Fibroblast of skin of back (primary cell): ENCODE measurements at regions not wholly inside any gene's neighbourhood (a gene's known extent, or its start where the extent isn't known, plus 50 kb on each side); places are given as distances from the start of the nearest gene placed in this dataset.

Experiments used
- DNase-seq: peaks from one replicate; pipeline ENCODE4 v3.0.0-alpha.2; 2013

DNA sequence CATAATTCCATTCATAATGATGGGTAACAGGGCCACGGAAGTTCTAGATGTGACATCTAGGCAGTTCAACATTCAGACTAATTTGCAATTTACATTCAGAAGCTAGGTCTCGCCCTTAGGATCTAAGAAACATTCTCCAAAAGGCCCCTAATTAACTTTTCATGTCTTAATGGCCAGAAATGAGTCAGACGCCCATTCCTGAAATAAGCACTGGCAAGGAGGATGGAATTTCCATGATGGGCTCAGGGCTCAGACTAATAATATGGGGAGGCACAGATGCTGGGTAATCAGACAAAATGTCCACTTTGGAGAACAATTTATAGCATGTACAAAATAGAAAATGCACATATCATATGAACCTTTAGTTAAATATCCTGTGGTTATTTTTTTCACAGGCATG is 102.8 kb upstream of the RPS6KA3 start:
- no peak for DNase-seq

DNA sequence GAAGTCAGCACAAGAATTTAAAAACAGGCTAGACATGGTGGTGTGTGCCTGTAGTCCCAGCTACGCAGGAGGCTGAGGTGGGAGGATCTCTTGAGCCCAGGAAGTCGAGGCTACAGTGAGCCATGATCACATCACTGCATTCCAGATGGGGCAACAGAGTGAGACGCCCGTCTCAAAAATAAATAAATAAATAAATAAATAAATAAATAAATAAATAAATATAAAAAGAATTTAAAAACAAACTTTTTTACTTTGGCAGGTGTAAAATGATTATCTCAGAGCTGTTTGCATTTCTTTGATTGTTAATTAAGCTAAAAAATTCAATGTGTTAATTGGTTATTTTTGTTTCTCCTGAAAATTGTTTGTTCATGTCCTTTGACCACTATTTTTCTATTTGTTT is 97.5 kb upstream of the RPS6KA3 start:
- DNase-seq: no peak

DNA sequence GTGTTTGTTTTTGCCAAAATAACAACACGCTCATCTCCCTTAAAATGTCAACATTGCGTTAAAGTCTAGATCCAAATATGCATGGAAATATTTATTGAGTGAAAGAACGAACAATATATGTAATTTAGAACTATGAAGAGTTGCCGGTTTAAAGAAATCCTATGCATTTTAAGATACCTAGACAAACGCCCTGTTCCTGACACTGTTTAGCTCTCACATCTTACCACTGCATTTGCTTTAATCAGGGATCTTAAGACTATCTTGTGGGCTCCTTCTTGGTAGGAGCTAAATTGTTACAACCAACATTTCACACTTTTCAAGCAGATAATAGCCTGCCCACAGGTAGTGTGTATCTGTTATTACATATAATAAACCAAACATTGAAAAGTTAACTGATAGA is 96.6 kb upstream of the RPS6KA3 start:
- DNase-seq: no peak

DNA sequence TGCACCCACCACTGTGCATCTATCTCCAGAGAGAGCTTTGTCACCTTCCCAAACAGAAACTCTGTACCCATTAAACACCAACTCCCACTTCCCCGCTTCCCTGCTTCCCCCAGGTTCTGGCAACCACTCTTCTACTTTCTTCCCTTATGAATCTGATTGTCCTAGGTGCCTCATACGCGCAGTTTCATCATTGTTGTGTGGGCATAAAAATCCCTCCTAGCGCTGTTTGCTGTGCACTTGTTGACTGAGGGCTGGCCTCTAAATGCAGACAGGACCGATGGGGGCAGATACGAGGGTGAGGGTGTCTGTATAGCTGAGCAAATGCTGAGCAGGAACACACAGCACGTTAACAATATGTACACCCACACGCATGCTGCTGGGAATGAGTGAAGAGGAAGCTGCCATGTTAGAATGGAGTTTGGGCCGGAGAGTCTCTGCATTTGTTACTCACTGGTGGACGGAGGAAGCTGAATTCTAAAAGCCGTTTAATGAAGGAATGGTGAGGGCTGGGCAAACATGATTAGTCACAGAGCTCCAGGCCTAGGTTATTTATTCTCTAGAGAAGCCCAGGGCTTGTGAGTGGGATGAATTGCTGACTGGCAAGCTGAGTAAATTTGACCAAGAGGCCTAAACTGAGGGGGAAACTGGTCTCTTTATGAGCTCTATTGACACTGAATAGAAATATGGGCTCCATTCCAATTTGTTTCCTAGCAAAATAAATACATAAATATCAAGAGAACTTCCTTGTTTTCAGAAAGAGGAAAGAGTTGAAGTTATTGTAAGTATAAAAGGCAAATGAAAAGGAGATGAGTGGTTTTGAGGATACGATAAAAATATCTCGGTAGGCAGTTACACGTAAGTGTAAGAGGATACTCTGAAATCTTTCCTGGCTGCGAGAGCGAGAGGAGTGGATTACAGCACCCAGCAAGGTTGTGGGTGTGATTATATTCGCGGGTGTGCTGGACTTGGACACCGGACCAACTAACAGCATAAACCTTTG is 95.9 kb upstream of the RPS6KA3 start:
- DNase-seq: peak; percentile 62

DNA sequence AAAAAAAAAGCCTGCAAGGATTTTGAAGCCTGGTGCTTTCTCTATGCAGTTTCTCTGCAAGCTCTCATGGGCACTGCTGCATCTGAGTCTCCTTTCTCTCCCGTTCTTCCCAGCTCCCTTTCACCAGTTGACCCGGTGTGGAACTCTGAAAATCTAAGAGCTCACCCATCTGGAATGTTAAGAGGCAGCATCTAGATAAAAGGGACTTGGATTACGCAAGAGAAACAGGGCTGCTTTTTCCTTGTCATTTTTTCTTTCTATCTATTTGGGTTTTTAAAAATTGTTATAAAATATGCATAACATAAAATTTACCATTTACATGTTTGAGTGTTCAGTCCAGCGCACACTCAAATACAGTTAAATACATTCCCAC is 95.2 kb upstream of the RPS6KA3 start:
- DNase-seq: peak; percentile 74

DNA sequence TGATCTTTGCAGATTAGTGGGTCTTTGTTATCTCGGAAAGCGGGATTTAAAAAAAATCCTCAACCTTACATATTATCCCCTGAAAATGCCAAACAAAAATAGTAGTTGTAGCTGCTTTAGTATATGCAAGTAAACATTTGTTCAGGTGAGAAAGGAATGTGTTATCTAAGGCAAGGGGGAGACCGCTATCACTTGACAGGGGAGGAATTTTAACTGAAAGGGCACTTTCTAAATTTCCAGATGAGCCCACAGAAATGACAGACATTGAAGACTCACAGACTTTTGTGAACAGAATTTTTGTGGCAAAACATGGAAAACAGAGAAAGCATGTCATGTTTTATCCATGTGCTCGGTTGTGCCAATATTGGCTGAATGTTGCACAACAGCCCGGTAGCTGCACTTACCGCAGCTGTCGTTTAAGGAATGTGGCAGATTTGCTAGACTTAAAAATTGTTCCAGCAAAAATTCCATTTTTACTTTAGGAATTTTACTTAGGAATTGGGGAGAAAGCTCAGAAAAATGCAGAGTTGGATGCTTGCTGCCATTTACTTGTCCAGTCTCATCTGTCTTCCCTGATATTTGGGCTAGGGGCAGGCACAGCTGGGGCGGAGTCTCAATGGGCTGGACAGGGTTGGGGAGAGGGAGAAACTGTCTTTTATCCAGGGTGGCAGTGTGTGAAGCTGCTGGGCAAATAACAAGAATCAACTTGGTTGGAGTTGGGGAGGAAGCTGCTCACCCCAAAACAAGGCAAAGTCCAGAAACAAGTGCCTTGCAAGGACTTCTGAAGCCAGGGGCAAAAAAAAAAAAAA is 94.6 kb upstream of the RPS6KA3 start:
- DNase-seq: peak; percentile 54

DNA sequence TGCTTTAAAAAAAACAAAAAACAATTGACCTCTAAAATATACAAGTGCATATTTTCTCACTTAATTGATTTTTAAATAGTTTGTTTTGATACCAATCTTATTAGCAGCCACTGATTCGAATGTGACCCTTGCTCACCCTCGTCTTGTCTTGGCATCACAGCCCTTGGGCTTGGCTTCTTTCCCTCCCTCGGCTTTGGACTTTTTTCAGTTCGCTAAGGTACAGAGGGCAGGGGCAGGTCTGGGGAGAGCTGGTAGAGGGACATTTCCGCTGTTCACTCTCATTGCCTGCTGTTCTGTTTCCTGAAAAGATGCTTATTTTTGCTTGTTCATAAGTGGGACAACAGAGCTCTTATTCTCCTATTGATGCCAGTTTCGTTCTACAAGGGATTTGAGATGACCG is 88.5 kb upstream of the RPS6KA3 start:
- no peak for DNase-seq

DNA sequence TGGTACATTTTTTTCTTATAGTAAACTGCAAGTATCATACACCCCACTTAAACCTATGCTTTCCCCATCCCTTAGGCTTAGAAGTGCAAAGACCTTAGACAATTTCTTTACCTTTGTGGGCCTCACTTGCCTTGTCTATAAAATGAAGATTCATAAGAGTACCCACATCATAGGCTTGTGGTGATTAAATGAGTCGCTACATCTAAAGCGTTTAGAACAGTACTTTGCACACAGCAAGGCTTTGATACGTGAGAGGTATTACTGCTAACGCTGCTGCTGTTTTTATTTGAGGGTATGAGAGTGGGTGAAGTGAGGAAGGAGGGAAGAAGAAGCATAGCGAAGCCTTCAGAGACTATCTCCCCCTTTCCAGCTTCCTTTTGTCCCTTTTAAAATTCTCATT is 87.8 kb upstream of the RPS6KA3 start:
- no peak for DNase-seq

DNA sequence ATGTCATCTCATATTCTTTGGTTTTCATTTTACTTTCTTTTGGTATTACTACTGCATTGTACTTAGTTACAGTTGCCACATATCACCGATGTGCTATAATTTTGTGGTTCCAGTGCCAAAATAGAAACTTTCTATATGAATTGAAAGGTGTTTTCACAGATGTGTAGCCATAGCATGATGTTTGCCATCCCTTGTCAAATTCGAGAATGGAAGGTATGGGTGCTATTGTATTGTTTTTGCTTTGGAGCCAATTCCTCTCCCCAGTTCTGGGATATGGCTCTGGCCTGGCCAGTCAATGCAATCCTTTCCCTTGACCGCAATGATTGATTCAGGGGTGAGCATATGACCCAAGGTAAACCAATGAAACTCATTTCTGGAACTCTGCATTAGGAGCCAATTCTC is 86.2 kb upstream of the RPS6KA3 start:
- no peak for DNase-seq

DNA sequence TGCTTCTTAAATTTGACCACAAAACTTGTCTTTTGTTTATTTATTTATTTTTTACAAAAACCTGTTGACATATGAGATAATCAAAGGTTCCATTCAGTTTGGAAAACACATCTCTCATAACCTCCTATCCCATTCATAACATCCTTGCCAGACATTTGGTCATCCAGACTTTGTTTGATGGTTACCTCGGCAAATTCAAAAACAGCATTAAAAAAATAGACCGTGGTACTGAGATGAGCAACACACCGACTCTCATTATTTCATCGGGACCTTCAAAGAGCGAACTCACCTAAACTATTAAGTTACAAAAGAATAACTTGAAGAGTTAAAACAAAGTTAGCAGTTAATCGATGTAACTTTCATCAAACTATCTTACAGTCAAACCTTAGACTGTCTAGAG is 85.8 kb upstream of the RPS6KA3 start:
- DNase-seq: no peak

DNA sequence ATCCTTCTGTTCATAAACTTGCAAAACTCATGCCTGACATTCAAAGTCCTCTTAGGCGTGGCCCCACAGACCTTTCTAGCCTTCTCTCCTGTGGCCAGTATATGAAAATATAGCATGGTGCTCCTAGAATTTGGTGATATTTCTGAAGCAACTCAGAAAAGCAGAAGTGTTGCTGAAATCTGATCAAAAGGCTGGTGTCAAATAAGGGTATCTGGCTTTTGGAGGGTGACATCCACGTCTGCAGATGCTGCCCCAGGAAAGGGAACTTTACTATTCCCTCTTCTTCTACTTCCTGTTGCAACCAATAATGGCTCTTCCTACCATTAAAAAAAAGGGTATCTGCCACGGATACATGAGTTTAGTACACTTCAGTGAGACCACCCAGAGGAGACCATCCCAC is 83.9 kb upstream of the RPS6KA3 start:
- no peak for DNase-seq

DNA sequence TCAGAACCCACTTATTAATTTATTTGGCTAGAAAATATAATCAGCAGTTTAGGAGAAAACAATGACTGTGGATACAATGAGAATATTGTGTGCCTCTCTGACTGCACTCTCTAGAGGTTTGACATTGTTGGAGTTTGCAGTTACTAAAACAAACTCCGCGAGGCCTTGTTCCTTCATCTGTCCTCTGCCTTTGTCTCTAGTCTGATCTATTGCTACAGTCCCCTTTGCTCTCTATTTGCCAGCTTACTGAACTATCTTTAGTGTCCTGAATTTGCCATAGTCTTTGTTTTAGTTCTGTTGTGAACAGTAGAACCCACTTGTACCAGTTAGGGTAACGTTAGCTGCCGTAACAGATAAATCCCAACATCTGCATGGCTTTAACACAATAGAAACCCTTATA is 81.4 kb upstream of the RPS6KA3 start:
- no peak for DNase-seq

DNA sequence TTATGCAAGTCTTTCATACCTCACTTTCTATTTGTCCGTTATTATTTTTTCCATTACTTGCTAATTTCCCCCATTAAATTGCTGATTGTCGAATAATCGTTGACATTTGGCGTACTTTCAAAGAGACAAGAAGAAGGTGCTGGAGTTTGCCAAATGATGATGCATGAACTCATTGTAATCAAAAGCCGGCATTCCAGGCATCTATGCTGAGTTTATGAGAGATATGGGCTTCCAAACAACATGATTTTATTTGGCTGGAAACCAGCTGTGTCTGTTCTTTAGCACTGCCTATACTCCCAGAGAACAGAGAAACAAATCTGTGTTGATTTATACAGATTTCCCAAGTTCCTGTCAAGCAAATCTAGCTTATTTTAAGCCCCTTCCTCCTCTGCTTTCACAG is 80.8 kb upstream of the RPS6KA3 start:
- DNase-seq: no peak

DNA sequence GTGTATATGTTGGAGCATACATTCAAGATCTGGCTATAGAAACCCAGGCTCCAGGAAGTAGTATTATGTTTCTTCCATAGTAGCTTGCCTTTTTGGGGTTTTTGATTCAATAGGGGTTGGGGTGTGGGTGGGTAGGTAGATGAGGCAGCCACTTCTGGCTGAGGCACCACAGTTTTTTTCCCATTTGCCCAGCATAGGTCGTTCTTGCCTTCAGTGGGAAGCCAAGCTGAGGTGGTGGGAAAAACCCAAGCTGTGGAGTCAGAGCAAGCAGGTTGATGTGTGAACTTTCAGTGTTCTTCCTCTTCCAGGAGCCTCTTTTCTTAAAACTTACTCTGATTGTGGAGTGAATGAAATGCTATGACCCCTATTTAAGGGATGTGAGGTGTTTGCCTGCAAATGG is 67.0 kb upstream of the RPS6KA3 start:
- no peak for DNase-seq

DNA sequence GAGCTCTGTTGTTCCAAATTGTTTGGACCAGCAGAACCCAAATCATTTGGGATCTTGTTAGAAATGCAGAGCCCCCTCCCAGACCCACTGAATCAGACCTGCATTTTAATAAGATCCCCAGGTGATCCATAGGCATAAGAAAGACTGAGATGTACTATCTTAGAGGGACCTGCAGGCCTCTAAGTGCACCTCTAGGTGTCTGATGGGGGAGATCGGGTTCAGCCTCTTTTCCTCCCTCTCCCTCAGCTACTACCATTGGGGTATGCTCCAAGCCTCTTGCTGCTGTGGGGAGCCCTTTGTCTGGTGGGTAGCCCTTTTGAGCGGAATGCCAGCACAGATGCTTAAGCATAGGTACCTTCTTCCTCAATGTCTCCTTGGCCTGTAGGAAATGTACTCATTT is 63.8 kb upstream of the RPS6KA3 start:
- DNase-seq: no peak

DNA sequence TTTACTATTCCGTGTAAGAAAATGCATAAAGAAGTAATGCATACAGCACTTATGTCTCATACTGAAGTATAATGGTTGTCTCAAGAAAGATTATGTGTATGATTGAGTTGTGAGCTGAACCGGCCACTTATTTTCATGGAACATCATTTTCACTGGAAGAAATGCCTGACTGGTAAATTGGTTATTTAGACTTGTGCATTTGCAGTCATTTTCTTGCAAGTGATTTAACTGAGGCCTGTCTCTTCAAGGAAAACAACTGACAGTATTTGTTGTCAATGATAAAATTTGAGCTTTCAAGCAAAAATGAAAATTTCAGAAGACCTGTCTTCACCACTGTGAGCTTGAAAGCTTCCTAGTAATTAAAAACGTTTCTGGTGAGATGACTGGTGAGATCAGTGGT is 62.7 kb upstream of the RPS6KA3 start:
- no peak for DNase-seq

DNA sequence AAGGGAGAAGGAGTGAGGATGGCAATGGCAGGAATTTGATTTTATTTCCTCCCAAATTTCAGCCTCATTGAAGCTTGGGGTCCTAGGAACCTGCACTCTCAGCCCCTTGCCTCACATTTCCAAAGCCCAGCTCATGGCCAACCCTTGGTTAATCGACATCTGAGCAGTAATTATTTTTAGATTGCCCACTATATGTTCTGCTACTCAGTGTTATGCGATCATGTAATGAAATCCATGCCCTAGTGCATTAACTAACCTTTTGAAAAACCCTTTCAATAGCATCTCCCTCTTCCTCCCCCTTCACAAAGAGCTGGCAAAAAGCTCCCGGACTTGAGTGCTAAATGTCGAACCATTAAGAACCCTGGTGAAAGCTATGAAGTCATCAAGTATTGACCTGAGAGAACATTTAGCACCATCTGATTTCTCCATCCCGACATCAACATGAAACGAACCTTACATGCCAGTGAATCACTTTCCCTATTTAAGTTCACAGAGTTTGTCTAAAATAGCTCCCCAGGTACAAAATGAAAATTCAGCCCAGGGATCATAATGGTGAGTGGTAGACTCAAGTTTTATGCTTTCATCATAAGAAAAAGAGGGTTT is 59.2 kb upstream of the RPS6KA3 start:
- no peak for DNase-seq

DNA sequence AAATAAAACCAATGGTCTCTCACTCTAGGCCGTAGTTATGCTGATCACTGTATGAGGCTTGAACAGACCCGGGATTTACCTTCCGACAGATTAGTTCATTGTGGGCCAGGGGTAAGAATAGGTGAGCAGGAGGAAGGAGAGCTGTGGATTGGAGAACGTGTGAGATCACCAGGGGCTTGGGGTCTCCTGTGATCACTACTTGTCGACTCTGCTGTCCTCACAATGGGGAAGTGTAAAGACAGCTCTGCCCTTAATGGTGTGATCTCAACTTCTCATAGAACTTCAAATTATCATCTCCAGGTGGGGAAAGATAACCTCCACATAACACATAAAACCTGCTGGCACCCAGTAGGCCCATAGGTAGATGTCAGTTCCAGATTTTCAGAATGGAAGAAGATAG is 56.2 kb upstream of the RPS6KA3 start:
- no peak for DNase-seq

DNA sequence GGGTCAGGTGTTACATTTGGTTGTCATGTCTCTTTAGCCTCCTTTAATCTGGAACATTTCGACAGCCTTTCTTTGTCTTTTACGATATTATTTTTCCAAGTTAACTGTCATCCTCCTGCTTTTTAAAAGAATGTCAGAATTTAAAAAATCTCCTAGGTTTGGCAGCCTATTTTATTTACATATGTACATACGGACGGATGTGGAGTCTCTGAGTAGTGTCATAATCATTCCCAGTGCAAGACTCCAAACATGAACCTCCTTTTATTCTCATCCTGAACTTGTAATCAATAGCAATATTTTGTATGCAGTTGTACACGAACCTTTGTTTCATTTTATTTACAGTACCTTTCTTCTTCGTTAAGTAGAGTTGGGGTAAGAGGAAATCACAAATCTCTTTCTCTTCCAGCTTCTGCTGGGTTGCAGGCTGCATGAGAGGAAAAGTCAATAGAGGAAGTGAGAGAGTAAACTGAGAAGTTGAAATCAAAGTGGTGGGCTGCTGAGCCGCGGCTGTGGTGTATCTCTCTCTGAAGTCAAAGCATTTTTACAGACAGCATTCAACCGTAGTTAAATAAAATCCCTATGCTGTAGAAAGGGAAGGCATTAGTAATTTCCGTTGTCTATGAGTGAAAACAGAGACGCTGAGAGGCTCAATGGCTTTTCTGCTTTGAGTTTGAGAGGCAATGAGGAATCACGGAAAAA is 53.9 kb upstream of the RPS6KA3 start:
- DNase-seq: no peak

DNA sequence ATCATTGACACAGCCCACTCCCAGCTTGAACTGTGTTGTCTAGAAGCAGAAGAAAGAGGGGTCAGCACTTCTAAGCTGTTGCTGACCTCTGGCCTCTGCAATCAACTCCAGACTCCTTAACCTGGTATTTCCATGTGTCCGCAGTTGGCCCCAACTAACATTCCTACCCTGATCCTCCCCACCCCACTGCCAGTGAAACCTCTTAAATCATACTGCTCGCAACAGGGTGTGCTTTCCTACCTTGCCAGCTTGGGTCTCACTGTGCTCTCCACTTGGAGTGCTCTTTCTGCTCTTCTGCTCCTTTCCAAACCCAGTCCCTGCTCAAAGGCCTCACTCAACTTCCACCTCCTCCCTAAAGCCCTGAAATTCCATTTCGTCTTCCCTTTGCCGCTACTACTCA is 52.3 kb upstream of the RPS6KA3 start:
- no peak for DNase-seq

DNA sequence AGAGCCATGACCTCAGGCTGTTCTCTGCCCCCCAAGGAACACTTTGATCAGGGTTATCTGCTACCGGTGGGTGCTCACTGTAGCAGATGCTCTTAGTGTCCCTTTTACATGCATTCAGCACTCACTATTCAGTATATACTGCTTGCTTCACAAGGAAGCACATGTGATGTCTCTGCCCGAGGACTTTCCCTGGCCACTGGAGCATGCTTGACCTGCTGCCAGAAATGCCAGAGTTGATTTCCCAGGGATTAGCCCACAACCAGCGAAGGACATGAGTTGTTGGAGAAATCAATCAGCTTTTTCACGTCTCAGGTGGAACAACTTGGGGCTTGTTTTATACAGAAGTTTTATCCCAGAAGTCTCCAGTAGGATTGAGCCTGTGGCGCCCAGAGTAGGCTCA is 51.2 kb upstream of the RPS6KA3 start:
- no peak for DNase-seq
